ENCODE measurements at regions not wholly inside any gene's neighbourhood (a gene's known extent, or its start where the extent isn't known, plus 50 kb on each side); places are given as distances from the start of the nearest gene placed in this dataset.

DNA sequence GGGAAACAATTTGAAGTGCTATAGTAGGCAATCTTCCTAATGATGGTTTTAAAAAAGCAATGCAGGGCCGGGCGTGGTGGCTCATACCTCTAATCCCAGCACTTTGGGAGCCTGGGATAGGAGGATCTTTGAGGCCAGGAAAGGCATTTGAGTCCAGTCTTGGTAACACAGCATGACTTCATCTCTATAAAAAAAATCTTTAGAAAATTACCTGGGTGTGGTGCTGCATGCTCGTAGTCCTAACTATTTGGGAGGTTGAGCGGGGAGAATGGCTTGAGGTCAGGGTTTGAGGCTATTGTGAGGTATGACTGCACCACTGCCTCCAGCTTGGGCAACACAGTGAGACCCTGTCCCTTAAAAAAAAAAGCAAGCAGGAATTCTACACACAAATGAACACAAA lies 835.2 kb upstream of the AMELY start:
- TF ChIP-seq, protein P1, sequence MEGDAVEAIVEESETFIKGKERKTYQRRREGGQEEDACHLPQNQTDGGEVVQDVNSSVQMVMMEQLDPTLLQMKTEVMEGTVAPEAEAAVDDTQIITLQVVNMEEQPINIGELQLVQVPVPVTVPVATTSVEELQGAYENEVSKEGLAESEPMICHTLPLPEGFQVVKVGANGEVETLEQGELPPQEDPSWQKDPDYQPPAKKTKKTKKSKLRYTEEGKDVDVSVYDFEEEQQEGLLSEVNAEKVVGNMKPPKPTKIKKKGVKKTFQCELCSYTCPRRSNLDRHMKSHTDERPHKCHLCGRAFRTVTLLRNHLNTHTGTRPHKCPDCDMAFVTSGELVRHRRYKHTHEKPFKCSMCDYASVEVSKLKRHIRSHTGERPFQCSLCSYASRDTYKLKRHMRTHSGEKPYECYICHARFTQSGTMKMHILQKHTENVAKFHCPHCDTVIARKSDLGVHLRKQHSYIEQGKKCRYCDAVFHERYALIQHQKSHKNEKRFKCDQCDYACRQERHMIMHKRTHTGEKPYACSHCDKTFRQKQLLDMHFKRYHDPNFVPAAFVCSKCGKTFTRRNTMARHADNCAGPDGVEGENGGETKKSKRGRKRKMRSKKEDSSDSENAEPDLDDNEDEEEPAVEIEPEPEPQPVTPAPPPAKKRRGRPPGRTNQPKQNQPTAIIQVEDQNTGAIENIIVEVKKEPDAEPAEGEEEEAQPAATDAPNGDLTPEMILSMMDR (IDR thresholded peaks at IDR 0.05; ENCODE audit: low read length, missing control alignments): no peak
- no peak for DNase-seq (ENCODE audit: low read depth)
- no peak overlapping the region for H3K4me3 ChIP-seq (replicated peaks; ENCODE audit: low read depth, low read length)

DNA sequence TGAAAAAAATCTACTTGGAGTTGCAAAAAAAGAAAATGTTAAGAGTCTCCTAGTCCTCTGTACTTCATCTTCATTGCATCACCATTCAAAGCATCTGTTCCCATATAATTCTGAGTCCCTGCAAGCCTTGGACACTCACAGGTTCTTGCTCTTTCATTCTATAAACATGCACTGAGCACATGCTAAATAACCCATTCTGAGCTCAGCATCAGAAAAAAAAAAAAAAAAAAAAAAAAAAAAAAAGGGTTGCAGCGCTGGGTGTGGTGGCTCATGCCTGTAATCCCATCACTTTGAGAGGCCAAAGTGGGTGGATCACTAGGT lies 834.0 kb upstream of the AMELY start:
- H3K4me3 ChIP-seq (replicated peaks; ENCODE audit: low read depth, low read length): no peak overlapping the region
- DNase-seq (ENCODE audit: low read depth): no peak
- TF ChIP-seq, protein P1 (IDR thresholded peaks at IDR 0.05; ENCODE audit: low read length, missing control alignments): no peak

DNA sequence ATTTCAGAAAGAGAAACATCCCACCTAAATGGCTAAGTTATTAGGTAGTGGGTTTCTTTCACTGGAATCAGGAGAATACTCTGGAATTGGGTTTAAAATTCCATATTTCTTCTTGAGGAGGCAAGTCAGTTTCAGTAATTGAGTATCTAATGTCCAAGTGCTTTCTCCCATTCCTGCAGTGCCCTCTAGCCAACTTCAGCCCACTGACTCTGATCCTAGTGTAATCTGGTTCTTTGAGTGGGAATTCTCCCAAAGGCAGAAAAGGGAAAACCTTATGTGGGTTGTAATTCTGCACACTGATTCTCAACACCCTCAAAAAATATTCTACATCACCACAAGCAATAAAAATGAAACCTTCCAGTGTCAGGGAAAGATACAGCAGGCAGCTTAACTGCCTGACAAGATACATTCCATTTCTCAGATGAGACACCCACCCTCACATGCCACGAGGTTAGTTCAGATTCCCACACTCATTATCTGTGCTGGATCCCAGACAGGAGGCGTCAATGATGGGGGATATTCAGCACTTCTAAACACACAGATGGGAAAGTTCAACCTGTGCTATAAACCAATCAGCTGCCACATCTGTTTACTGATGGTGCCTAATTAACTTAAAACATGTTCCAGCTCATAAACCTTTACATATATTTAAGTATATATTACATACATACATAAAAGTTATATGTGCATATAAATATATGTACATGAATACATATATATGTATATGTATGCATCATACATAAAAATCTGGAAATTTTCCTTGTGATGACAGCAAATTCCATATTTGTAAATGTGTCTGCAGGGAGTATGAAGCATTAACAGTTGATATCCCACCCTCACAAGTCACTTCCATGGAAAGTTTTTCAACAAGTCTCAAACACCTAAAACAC lies 833.4 kb upstream of the AMELY start:
- H3K4me3 ChIP-seq (replicated peaks; ENCODE audit: low read depth, low read length): no peak overlapping the region
- DNase-seq (ENCODE audit: low read depth): peak; percentile 46
- TF ChIP-seq, protein P1 (IDR thresholded peaks at IDR 0.05; ENCODE audit: low read length, missing control alignments): peak; percentile 26

DNA sequence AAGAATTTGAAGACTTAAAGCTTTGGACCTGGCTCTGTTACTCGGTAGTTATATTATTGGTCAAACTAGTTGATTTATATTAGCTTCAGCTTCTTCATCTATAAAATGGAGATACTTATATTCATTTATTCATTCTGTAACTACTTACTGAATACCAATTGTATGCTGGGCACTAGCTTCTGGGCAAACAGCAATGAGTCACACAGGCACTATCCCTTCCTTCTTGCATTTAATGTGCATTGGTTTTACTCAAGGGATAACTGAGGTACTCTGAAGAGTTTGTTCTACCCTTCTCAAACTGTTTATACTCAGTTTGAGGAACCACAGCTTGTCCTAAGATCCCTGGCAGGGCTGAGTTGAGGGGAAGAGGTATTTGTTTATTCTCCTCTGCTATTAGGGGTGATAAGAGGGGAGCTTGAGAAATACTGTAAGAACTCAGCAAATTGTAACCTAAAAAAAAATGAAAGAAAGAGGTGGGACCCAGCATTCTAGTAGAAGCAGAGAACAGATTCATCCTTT lies 825.4 kb upstream of the AMELY start:
- no peak overlapping the region for H3K4me3 ChIP-seq (replicated peaks; ENCODE audit: low read depth, low read length)
- TF ChIP-seq, protein P1 (IDR thresholded peaks at IDR 0.05; ENCODE audit: low read length, missing control alignments): no peak
- no peak for DNase-seq (ENCODE audit: low read depth)

DNA sequence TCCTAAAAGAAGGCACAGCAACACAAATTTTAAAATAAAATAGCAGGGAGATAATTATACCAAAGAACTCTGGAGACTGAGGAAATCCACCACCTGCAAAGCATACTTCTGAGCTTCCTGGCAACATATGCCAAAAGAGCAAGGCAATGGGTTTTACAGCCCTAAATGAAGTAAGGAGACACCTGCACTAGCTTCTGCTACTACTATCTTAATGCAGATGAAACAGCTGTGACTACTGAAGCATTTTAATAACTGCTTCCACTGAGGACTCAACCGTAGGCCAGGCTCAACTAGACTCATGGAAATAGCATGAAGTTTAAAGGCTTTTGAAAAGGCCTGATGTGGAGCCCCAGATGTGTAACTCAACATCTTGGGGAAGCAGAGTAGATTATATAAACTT lies 820.1 kb upstream of the AMELY start:
- H3K4me3 ChIP-seq (replicated peaks; ENCODE audit: low read depth, low read length): no peak overlapping the region
- TF ChIP-seq, protein P1 (IDR thresholded peaks at IDR 0.05; ENCODE audit: low read length, missing control alignments): no peak
- DNase-seq (ENCODE audit: low read depth): no peak

DNA sequence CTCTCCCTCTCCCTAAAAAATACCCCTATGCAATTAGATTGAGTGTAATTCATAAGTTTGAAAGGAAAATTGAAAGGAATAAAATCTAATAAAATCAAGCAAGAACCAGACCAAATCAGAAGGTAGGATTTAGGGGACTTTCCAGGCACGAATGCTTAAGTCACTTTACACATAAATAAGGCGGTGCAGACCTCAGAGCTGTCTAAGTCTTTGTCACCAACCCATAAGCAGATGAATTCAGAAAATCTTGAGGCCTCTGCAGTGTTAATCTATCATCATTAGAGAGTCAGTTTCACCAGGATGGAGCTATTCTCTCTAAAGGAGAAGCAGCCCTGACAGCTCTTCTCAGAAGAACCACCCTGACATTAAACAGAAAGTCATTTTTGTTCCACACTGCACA lies 819.1 kb upstream of the AMELY start:
- H3K4me3 ChIP-seq (replicated peaks; ENCODE audit: low read depth, low read length): no peak overlapping the region
- no peak for DNase-seq (ENCODE audit: low read depth)

More for the DNA sequence above, 819.1 kb upstream of the AMELY start:
- TF ChIP-seq, protein P1 (IDR thresholded peaks at IDR 0.05; ENCODE audit: low read length, missing control alignments): no peak
